ENCODE measurements at regions not wholly inside any gene's neighbourhood (a gene's known extent, or its start where the extent isn't known, plus 50 kb on each side); places are given as distances from the start of the nearest gene placed in this dataset.

DNA sequence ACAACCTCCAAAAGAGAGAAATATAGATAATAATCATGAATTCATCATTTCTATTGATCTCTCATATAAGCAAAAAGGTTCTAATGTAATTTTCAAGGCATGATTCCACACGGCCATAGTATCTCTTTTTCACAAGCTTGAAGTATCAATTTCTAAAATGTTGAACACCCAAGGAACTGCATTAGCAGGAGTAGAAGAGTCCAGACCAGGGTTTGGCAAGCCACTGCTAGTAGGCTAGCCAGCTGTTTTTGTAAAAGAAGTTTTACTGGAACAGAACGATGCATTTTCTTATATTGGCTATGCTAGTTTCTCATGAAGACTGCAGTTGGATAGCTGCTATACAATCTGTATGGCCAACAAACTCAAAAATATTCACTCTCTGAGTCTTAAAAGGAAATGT is 481.5 kb upstream of the MIR17HG start:
- CTCF ChIA-PET = interaction anchor here (1.2 to 1.7 kb wide), 2 partner anchors 11 to 21 kb away, joined by 3 to 4 read pairs; no protein-coding TSS in a partner anchor
- in situ Hi-C loops (cut with MboI; ENCODE audit: low sequenced_read_pairs) = no loop called here

More for the DNA sequence above, 481.5 kb upstream of the MIR17HG start:
- dilution Hi-C loops (cut with HindIII; ENCODE audit: low sequenced_read_pairs, unreplicated experiment) = no loop called here
- Histone ChIP-seq H4K8ac (ENCODE audit: low read depth in 2 of 2, low read length in 2 of 2) (no peak overlapping the region), H3K9me3 (ENCODE audit: control insufficient read depth, insufficient read depth, low read length) (no peaks in the 10 kb centered on the region), H2BK120ac (ENCODE audit: low read depth, low read length) (no peak overlapping the region), H2AK5ac (ENCODE audit: low read depth, low read length) (no peak overlapping the region), H2BK20ac (ENCODE audit: low read depth, low read length) (no peak overlapping the region), H3K27ac (ENCODE audit: insufficient read depth, low read length) (no peak overlapping the region), H3K4ac (ENCODE audit: low read depth, low read length) (no peak overlapping the region), H2BK15ac (ENCODE audit: low read depth, low read length) (no peak overlapping the region), H3K4me1 (ENCODE audit: control insufficient read depth, insufficient read depth, low read length) (no peaks in the 10 kb centered on the region), H3K79me1 (ENCODE audit: low read depth in 1 of 2, low read length in 2 of 2) (no peaks in the 10 kb centered on the region), H3K14ac (replicated peaks; ENCODE audit: low read depth, low read length) (no peak overlapping the region), H3K4me2 (ENCODE audit: low read depth, low read length) (no peak overlapping the region), H2AFZ (replicated peaks; ENCODE audit: low read length, poor library complexity) (no peak overlapping the region), H3K18ac (ENCODE audit: low read depth, low read length) (no peak overlapping the region), H3K9ac (ENCODE audit: low read depth, low read length) (no peak overlapping the region), H3K9me1 (ENCODE audit: insufficient read depth, low read length) (no peaks in the 10 kb centered on the region), H4K5ac (ENCODE audit: low read depth, low read length) (no peak overlapping the region), H3K56ac (ENCODE audit: extremely low read depth, insufficient read depth, low read length) (no peak overlapping the region), H3K4me3 (ENCODE audit: insufficient read depth, low read depth, low read length) (no peak overlapping the region), H4K20me1 (ENCODE audit: insufficient read depth, low read length) (no peaks in the 10 kb centered on the region), H3K27me3 (ENCODE audit: control insufficient read depth, insufficient read depth, low read length) (no peaks in the 10 kb centered on the region), H2BK5ac (ENCODE audit: low read depth, low read length, poor library complexity, severe bottlenecking) (no peak overlapping the region), H2AK9ac (replicated peaks; ENCODE audit: low read depth, low read length, poor library complexity) (no peak overlapping the region), H4K91ac (ENCODE audit: insufficient read depth, low read depth, low read length) (no peak overlapping the region), H3K23ac (ENCODE audit: low read depth, low read length) (no peak overlapping the region), H3K36me3 (ENCODE audit: control insufficient read depth, insufficient read depth, low read length) (no peaks in the 10 kb centered on the region)
- no CpG with 5 or more reads among the region's 2 CpGs for WGBS, 2 experiments (ENCODE audit: extremely low coverage in 2 of 2, insufficient read length in 1 of 2)
- DNase-seq (no peak), ATAC-seq (ENCODE audit: low read depth) (no peak)
- POLR2A ChIA-PET (ENCODE audit: unreplicated experiment) = no interaction called here
- TF ChIP-seq MXI1 (IDR thresholded peaks at IDR 0.05; ENCODE audit: borderline replicate concordance, low read depth, low read length) = no peak
- intact Hi-C loops (cut with micrococcal nuclease) = loop anchor here (5.0 kb wide), 1 partner anchor 1169 kb away; no protein-coding TSS in a partner anchor
- BruUV-seq (replicated peaks) = no TSS peak

Measured in IMR-90 (cell line).